ENCODE measurements at regions not wholly inside any gene's neighbourhood (a gene's known extent, or its start where the extent isn't known, plus 50 kb on each side); places are given as distances from the start of the nearest gene placed in this dataset.

DNA sequence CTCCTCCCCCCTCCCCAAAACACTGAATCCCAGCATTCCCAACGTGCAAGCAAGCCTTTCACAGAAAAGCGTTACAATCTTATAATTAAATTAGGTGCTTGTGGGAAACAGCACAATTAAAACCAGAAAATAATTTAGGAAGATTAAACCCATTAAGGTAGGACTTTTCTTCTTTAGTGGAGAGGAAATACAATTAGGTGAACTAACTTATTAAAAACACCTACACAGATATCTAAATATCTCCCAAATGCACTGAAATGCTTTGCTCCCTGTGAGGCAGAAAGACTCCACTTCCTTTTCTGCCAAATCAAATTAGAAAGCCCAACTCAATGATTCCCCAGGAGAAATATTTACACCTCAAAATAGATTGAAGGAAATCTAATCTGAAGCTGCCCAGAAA is 60.9 kb upstream of the ETS2 start:
- TF ChIP-seq, protein P1, sequence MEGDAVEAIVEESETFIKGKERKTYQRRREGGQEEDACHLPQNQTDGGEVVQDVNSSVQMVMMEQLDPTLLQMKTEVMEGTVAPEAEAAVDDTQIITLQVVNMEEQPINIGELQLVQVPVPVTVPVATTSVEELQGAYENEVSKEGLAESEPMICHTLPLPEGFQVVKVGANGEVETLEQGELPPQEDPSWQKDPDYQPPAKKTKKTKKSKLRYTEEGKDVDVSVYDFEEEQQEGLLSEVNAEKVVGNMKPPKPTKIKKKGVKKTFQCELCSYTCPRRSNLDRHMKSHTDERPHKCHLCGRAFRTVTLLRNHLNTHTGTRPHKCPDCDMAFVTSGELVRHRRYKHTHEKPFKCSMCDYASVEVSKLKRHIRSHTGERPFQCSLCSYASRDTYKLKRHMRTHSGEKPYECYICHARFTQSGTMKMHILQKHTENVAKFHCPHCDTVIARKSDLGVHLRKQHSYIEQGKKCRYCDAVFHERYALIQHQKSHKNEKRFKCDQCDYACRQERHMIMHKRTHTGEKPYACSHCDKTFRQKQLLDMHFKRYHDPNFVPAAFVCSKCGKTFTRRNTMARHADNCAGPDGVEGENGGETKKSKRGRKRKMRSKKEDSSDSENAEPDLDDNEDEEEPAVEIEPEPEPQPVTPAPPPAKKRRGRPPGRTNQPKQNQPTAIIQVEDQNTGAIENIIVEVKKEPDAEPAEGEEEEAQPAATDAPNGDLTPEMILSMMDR (IDR thresholded peaks at IDR 0.05; ENCODE audit: insufficient read depth, low read length) = no peak

DNA sequence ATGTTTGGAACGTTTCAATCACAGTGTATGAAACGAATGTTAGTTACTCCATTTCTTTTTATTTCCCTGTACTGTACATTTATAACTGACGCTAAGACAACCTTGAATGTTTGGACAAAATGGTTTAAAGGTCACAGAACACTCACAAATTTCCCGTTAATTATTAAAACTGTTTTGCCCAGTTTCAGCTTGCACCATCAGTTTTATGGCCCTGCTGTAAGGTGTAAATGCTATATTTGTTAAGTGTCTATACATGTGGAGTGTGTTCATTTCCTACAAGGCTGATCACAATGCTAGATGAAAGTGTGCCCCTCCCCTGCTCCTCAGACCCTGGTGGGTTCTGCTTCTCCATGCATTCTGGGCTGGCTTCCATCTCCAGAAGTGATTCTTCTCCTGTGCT is 57.9 kb upstream of the ETS2 start:
- no peak overlapping the region for H3K4me3 ChIP-seq (ENCODE audit: low read depth, low read length)
- TF ChIP-seq, protein P1 (IDR thresholded peaks at IDR 0.05; ENCODE audit: insufficient read depth, low read length) = no peak
- DNase-seq (ENCODE audit: low read depth) = no peak

More for the DNA sequence above, 60.9 kb upstream of the ETS2 start:
- no peak overlapping the region for H3K4me3 ChIP-seq (ENCODE audit: low read depth, low read length)
- no peak for DNase-seq (ENCODE audit: low read depth)

DNA sequence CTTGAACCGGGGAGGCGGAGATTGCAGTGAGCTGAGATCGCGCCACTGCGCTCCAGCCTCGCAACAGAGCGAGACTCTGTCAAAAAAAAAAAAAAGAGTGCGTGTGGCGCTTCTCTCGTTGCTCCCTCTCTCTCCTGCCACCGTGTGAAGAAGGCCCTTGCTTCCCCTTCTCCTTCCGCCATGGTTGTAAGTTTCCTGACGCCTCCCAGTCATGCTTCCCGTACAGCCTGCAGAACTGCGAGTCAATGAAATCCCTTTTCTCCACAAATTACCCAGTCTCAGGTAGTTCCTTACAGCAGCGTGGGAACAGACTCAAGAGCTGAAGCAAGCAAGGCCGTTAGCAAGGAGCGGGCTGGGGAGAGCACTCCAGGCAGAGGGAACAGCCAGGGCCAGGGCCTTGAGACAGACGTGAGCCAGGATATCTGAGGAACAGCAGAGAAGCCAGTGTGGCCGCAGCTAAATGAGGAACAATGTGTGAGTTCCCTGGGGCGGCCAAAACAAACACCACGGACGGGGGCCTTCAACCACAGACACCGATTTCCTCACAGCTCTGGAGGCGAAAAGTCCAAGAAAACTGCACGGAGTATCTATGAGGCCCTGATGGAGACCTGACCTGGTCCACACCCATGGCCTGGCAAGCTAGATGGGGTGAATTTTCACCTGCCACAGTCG is 54.2 kb upstream of the ETS2 start:
- TF ChIP-seq, protein P1 (IDR thresholded peaks at IDR 0.05; ENCODE audit: insufficient read depth, low read length) = no peak
- DNase-seq (ENCODE audit: low read depth) = peak; percentile 95
- H3K4me3 ChIP-seq (ENCODE audit: low read depth, low read length) = no peak overlapping the region

DNA sequence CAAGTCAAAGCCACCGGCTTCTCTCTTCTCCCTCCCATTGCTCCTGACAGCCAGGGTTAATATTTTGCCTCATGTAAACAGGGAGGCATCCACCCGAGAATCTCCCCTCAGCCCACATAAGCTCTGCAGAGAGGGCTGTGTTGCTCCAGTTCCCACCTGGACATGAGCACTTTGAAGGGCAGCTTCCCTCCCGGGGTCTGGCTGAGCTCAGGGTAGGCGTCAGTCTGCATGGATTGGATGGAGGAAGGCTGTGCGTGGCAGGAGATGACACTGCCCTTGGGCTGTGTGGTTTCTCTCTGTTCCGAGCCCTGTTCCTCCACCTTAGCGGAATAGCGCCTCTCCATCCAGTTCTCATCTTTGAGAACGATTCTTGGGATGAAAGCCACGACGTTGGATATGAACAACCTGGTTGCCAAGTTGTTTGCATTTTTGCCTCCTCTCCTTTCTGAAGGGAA is 53.7 kb upstream of the ETS2 start:
- DNase-seq (ENCODE audit: low read depth) = no peak
- H3K4me3 ChIP-seq (ENCODE audit: low read depth, low read length) = no peak overlapping the region
- TF ChIP-seq, protein P1 (IDR thresholded peaks at IDR 0.05; ENCODE audit: insufficient read depth, low read length) = no peak

DNA sequence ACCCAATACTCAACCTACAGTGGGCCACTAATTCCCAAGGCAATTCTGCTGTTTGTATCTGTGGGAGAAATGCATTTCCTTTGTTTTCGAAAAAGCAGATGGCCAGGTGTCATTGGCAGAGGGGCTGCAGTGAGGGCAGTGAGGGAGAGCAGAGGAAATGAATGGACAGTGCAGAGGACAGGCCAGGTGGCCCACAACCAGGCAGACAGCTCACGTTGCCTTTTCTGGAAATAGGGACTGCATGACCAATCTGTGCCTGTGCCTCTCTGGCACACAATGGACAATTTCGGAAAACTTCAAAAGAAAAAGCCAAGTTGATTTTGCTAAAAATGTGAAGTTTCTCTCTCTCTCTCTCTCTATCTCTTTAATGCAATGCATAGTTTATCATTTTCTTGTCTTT is 52.6 kb upstream of the ETS2 start:
- TF ChIP-seq, protein P1 (IDR thresholded peaks at IDR 0.05; ENCODE audit: insufficient read depth, low read length) = no peak
- H3K4me3 ChIP-seq (ENCODE audit: low read depth, low read length) = no peak overlapping the region
- no peak for DNase-seq (ENCODE audit: low read depth)

DNA sequence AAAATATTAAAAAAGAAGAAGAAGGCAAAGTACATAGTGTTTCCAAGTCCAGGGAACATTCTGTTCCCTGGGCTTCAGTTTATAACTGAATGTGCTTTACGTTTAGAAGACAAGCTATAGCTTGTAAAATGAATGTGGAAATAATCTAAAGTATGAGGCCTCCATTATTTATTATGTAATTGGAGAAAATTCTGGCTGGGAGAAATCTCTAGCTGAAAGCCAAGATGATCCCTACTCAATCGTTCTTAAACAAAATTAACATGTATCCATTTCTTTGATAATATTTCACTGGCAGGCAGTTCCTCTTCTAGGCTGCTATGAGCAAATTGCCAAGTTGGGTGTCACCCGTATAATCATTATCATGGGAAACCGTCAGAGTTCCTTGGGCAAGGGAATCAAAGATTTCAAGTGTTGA is 52.2 kb upstream of the ETS2 start:
- TF ChIP-seq, protein P1 (IDR thresholded peaks at IDR 0.05; ENCODE audit: insufficient read depth, low read length) = no peak
- DNase-seq (ENCODE audit: low read depth) = no peak
- no peak overlapping the region for H3K4me3 ChIP-seq (ENCODE audit: low read depth, low read length)

All from fibroblast of the aortic adventitia (primary cell).